IMR-90 (cell line): ENCODE measurements at regions not wholly inside any gene's neighbourhood (a gene's known extent, or its start where the extent isn't known, plus 50 kb on each side); places are given as distances from the start of the nearest gene placed in this dataset.

Experiments
- ATAC-seq: fragments of 200-7000 bp; cut with Tn5 transposase; 2 replicates; pipeline ENCODE4 v1.9.1; 2020; ENCODE audit warnings: low read depth, mild to moderate bottlenecking, moderate library complexity
- BruUV-seq: library from RNA; stranded (reverse); fragments of 400-500 nt; replicated peaks from 2 replicates; lab custom pipeline; 2021; lab: Mats Ljungman, UMichigan
- CTCF ChIA-PET: fragments of 300-600 bp; formaldehyde crosslinking; extraction: SDS; loops from one replicate; lab custom pipeline; 2021; ENCODE audit warnings: antibody characterized with exemption; lab: Yijun Ruan, JAX
- POLR2A ChIA-PET: fragments of 300-600 bp; sonication (Branson Sonifier 250); formaldehyde crosslinking; loops from one replicate; lab custom pipeline; 2022; ENCODE audit warnings: antibody characterized with exemption; ENCODE audit not compliant: unreplicated experiment; lab: Charles Lee
- DNase-seq: peaks from one replicate; pipeline ENCODE4 v3.0.0; 2013
- H2AFZ ChIP-seq: replicated peaks from 2 replicates; pipeline ENCODE3; 2013; ENCODE audit warnings: low read length, mild to moderate bottlenecking; ENCODE audit not compliant: poor library complexity
- H2AK5ac ChIP-seq: 2 replicates; pipeline ENCODE4 v1.6.1; 2013; ENCODE audit warnings: low read depth, low read length, inconsistent platforms
- H2AK9ac ChIP-seq: replicated peaks from 2 replicates; pipeline ENCODE3; 2013; ENCODE audit warnings: mild to moderate bottlenecking, low read depth, low read length, moderate library complexity; ENCODE audit not compliant: poor library complexity
- H2BK120ac ChIP-seq: 2 replicates; pipeline ENCODE4 v1.6.1; 2013; ENCODE audit warnings: low read depth, low read length, inconsistent platforms
- H2BK15ac ChIP-seq: 3 replicates; pipeline ENCODE4 v1.6.1; 2013; ENCODE audit warnings: low read depth, low read length, inconsistent platforms
- H2BK20ac ChIP-seq: 2 replicates; pipeline ENCODE4 v1.6.1; 2013; ENCODE audit warnings: low read depth, mild to moderate bottlenecking, inconsistent platforms, low read length, moderate library complexity
- H2BK5ac ChIP-seq: 2 replicates; pipeline ENCODE4 v1.6.1; 2013; ENCODE audit warnings: mild to moderate bottlenecking, low read depth, low read length, inconsistent platforms; ENCODE audit not compliant: poor library complexity, severe bottlenecking
- H3K14ac ChIP-seq: replicated peaks from 2 replicates; pipeline ENCODE4 v1.6.1; 2013; ENCODE audit warnings: low read depth, low read length, inconsistent platforms
- H3K18ac ChIP-seq: 2 replicates; pipeline ENCODE4 v1.6.1; 2013; ENCODE audit warnings: low read depth, low read length, control low read depth
- H3K23ac ChIP-seq: 2 replicates; pipeline ENCODE4 v1.6.1; 2013; ENCODE audit warnings: low read depth, low read length, inconsistent platforms
- H3K27ac ChIP-seq: 2 replicates; pipeline ENCODE4 v1.5.1; 2013; ENCODE audit warnings: mild to moderate bottlenecking, control low read depth, low read length; ENCODE audit not compliant: insufficient read depth
- H3K27me3 ChIP-seq: 2 replicates; pipeline ENCODE4 v1.6.1; 2013; ENCODE audit warnings: low read length; ENCODE audit not compliant: control insufficient read depth, insufficient read depth
- H3K36me3 ChIP-seq: 2 replicates; pipeline ENCODE4 v1.6.1; 2013; ENCODE audit warnings: low read length, mixed read lengths; ENCODE audit not compliant: control insufficient read depth, insufficient read depth
- H3K4ac ChIP-seq: 2 replicates; pipeline ENCODE4 v1.6.1; 2013; ENCODE audit warnings: low read depth, low read length, inconsistent platforms
- H3K4me1 ChIP-seq: 2 replicates; pipeline ENCODE4 v1.6.1; 2013; ENCODE audit warnings: low read length, mixed read lengths; ENCODE audit not compliant: control insufficient read depth, insufficient read depth
- H3K4me2 ChIP-seq: 2 replicates; pipeline ENCODE4 v1.6.1; 2013; ENCODE audit warnings: low read depth, mild to moderate bottlenecking, control low read depth, low read length, moderate library complexity
- H3K4me3 ChIP-seq: 2 replicates; pipeline ENCODE4 v1.5.1; 2013; ENCODE audit warnings: low read depth, mild to moderate bottlenecking, control low read depth, low read length, moderate library complexity; ENCODE audit not compliant: insufficient read depth
- H3K56ac ChIP-seq: 2 replicates; pipeline ENCODE4 v1.6.1; 2013; ENCODE audit warnings: low read length, inconsistent platforms; ENCODE audit not compliant: insufficient read depth; ENCODE audit errors: extremely low read depth
- H3K79me1 ChIP-seq, 2 experiments: 2 replicates each; pipeline ENCODE4 v1.6.1; 2013; ENCODE audit warnings: low read length in 2 of 2, inconsistent platforms in 1 of 2, low read depth in 1 of 2
- H3K9ac ChIP-seq: 2 replicates; pipeline ENCODE4 v1.6.1; 2013; ENCODE audit warnings: low read depth, low read length, control low read depth
- H3K9me1 ChIP-seq: 2 replicates; pipeline ENCODE4 v1.6.1; 2013; ENCODE audit warnings: low read length, inconsistent platforms; ENCODE audit not compliant: insufficient read depth
- H3K9me3 ChIP-seq: 2 replicates; pipeline ENCODE4 v1.6.1; 2013; ENCODE audit warnings: low read length; ENCODE audit not compliant: control insufficient read depth, insufficient read depth
- H4K20me1 ChIP-seq: 2 replicates; pipeline ENCODE4 v1.6.1; 2013; ENCODE audit warnings: low read length, inconsistent platforms; ENCODE audit not compliant: insufficient read depth
- H4K5ac ChIP-seq: 2 replicates; pipeline ENCODE4 v1.6.1; 2013; ENCODE audit warnings: mild to moderate bottlenecking, low read depth, low read length, control low read depth
- H4K8ac ChIP-seq, 2 experiments: 2 replicates each; pipeline ENCODE4 v1.6.1; 2013; ENCODE audit warnings: low read depth in 2 of 2, low read length in 2 of 2, control low read depth in 1 of 2, inconsistent platforms in 1 of 2
- H4K91ac ChIP-seq: 2 replicates; pipeline ENCODE4 v1.6.1; 2013; ENCODE audit warnings: low read depth, low read length, inconsistent platforms; ENCODE audit not compliant: insufficient read depth
- BHLHE40 ChIP-seq: fragments of 150-350 bp; IDR thresholded peaks from 2 replicates; pipeline ENCODE4 v1.6.1; 2016; ENCODE audit warnings: mild to moderate bottlenecking, low read depth, low read length
- FOS ChIP-seq: fragments of 150-350 bp; IDR thresholded peaks from 2 replicates; pipeline ENCODE4 v1.6.1; 2016; ENCODE audit warnings: low read depth, low read length
- MAFK ChIP-seq: IDR thresholded peaks from 2 replicates; pipeline ENCODE4 v1.6.1; 2012; ENCODE audit warnings: low read depth, low read length, improper control_type of control experiment
- MXI1 ChIP-seq: IDR thresholded peaks from 2 replicates; pipeline ENCODE4 v1.6.1; 2012; ENCODE audit warnings: low read depth, mild to moderate bottlenecking, low read length, moderate library complexity, borderline replicate concordance
- NFE2L2 ChIP-seq: fragments of 150-350 bp; IDR thresholded peaks from 2 replicates; pipeline ENCODE4 v1.6.1; 2016; ENCODE audit warnings: low read depth, mild to moderate bottlenecking, low read length
- RCOR1 ChIP-seq: IDR thresholded peaks from 2 replicates; pipeline ENCODE4 v1.6.1; 2012; ENCODE audit warnings: mild to moderate bottlenecking, low read length, improper control_type of control experiment; ENCODE audit not compliant: insufficient replicate concordance
- RFX5 ChIP-seq: IDR thresholded peaks from 2 replicates; pipeline ENCODE4 v1.8.0; 2012; ENCODE audit warnings: low read depth, mild to moderate bottlenecking, low read length, moderate library complexity
- SMC3 ChIP-seq: fragments of 150-350 bp; IDR thresholded peaks from 2 replicates; pipeline ENCODE4 v1.6.1; 2016; ENCODE audit warnings: low read depth, mild to moderate bottlenecking, antibody characterized with exemption, low read length, moderate library complexity
- WGBS, 2 experiments: methylation state at CpG; one replicate each; pipeline versions ENCODE4 v1.1.5 to v1.1.7; 2013; ENCODE audit warnings: missing lambda C conversion rate in 2 of 2; ENCODE audit not compliant: insufficient read length in 1 of 2; ENCODE audit errors: extremely low coverage in 2 of 2; 5-methylcytosine and 5-hydroxymethylcytosine counted together
- dilution Hi-C: fragments of 300-500 bp; cut with HindIII; formaldehyde crosslinking; loops from one replicate; pipeline ENCODE4 v1.14.3; 2018; ENCODE audit warnings: low sequenced_read_pairs; ENCODE audit not compliant: unreplicated experiment
- in situ Hi-C: fragments of 300-500 bp; cut with MboI; formaldehyde crosslinking; loops from 3 replicates; pipeline ENCODE4 v1.14.3; 2019; ENCODE audit warnings: low sequenced_read_pairs, inconsistent platforms, mixed read lengths
- intact Hi-C: fragments of 100-400 bp; cut with micrococcal nuclease; formaldehyde crosslinking; loops from 2 replicates; pipeline ENCODE4 v1.10.0; 2022
- TF ChIP-seq, protein P1 (sequence below): conservative IDR thresholded peaks from 2 replicates; pipeline ENCODE4 v1.5.1; 2012; ENCODE audit warnings: mild to moderate bottlenecking, low read depth, low read length, improper control_type of control experiment
- TF ChIP-seq, protein P2 (sequence below): fragments of 150-350 bp; IDR thresholded peaks from 2 replicates; pipeline ENCODE4 v1.6.1; 2017; ENCODE audit warnings: mild to moderate bottlenecking, antibody characterized with exemption, low read length, low read depth

DNA sequence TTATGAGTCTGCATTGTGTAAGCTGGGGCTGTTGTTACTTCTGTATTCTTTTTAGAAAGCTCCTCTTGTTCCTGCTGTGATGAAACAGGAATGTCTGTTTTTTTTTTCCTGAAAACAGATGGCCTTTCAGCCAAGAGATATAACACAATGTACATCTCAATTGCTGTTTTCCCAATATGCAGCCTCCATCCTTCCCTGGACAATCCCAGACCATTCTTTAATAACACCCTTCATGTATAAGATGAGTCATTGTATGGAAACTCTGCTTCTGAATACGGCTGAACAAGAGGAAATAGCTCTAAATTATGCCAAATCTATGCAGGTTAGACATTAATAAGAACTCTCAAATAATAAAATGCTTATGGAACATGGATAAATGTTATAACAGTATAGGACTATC lies 60.2 kb upstream of the LRRC4C start:
- no peak overlapping the region for H4K8ac ChIP-seq
- intact Hi-C loops = no loop called here
- no peak overlapping the region for H4K5ac ChIP-seq
- TF ChIP-seq SMC3 (no peak), MAFK (no peak), FOS (no peak), NFE2L2 (no peak), MXI1 (no peak), RCOR1 (no peak), BHLHE40 (no peak), RFX5 (no peak)
- TF ChIP-seq, protein P1, sequence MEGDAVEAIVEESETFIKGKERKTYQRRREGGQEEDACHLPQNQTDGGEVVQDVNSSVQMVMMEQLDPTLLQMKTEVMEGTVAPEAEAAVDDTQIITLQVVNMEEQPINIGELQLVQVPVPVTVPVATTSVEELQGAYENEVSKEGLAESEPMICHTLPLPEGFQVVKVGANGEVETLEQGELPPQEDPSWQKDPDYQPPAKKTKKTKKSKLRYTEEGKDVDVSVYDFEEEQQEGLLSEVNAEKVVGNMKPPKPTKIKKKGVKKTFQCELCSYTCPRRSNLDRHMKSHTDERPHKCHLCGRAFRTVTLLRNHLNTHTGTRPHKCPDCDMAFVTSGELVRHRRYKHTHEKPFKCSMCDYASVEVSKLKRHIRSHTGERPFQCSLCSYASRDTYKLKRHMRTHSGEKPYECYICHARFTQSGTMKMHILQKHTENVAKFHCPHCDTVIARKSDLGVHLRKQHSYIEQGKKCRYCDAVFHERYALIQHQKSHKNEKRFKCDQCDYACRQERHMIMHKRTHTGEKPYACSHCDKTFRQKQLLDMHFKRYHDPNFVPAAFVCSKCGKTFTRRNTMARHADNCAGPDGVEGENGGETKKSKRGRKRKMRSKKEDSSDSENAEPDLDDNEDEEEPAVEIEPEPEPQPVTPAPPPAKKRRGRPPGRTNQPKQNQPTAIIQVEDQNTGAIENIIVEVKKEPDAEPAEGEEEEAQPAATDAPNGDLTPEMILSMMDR = no peak
- TF ChIP-seq, protein P2, sequence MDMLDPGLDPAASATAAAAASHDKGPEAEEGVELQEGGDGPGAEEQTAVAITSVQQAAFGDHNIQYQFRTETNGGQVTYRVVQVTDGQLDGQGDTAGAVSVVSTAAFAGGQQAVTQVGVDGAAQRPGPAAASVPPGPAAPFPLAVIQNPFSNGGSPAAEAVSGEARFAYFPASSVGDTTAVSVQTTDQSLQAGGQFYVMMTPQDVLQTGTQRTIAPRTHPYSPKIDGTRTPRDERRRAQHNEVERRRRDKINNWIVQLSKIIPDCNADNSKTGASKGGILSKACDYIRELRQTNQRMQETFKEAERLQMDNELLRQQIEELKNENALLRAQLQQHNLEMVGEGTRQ = no peak
- no CpG with 5 or more reads among the region's 1 CpG for WGBS, 2 experiments
- no peak overlapping the region for H3K23ac ChIP-seq
- dilution Hi-C loops = no loop called here
- CTCF ChIA-PET = no interaction called here
- no peak for ATAC-seq
- no peak overlapping the region for H3K18ac ChIP-seq
- no peak overlapping the region for H2BK5ac ChIP-seq
- no peak overlapping the region for H2BK15ac ChIP-seq
- H3K9me3 ChIP-seq = peaks cover 2% of the 10 kb centered on the region; the same call in 1 of the 2 replicates
- H3K9me1 ChIP-seq = no peaks in the 10 kb centered on the region
- H3K4ac ChIP-seq = no peak overlapping the region
- no peak overlapping the region for H3K27ac ChIP-seq
- H3K4me3 ChIP-seq = no peak overlapping the region
- H2BK20ac ChIP-seq = no peak overlapping the region
- H3K4me1 ChIP-seq = no peaks in the 10 kb centered on the region
- no peak overlapping the region for H2BK120ac ChIP-seq
- no peaks in the 10 kb centered on the region for H3K27me3 ChIP-seq
- DNase-seq = no peak
- H2AK5ac ChIP-seq = no peak overlapping the region
- no peak overlapping the region for H3K9ac ChIP-seq
- BruUV-seq = no TSS peak
- no peaks in the 10 kb centered on the region for H3K79me1 ChIP-seq
- no peaks in the 10 kb centered on the region for H3K36me3 ChIP-seq
- no peak overlapping the region for H3K14ac ChIP-seq
- no peak overlapping the region for H4K91ac ChIP-seq
- no peak overlapping the region for H2AFZ ChIP-seq
- no peaks in the 10 kb centered on the region for H4K20me1 ChIP-seq
- H2AK9ac ChIP-seq = no peak overlapping the region
- POLR2A ChIA-PET = no interaction called here
- in situ Hi-C loops = no loop called here
- no peak overlapping the region for H3K4me2 ChIP-seq
- H3K56ac ChIP-seq = no peak overlapping the region
